Posterior cingulate gyrus (tissue), 11 donors: ENCODE measurements at regions not wholly inside any gene's neighbourhood (a gene's known extent, or its start where the extent isn't known, plus 50 kb on each side); places are given as distances from the start of the nearest gene placed in this dataset.
A peak's percentile ranks its signal among the peaks of the same experiment; 100 is the strongest.

Source experiments
- DNase-seq, 10 donors: peaks; one replicate each; pipeline versions ENCODE4 v3.0.0 to v3.0.0-alpha.2; 2020 to 2021; ENCODE audit warnings: mixed read lengths in 3 of 10
- intact Hi-C: fragments of 100-400 bp; cut with DNase I; formaldehyde crosslinking; loops from one replicate; pipeline ENCODE4 v1.15.1; 2023

DNA sequence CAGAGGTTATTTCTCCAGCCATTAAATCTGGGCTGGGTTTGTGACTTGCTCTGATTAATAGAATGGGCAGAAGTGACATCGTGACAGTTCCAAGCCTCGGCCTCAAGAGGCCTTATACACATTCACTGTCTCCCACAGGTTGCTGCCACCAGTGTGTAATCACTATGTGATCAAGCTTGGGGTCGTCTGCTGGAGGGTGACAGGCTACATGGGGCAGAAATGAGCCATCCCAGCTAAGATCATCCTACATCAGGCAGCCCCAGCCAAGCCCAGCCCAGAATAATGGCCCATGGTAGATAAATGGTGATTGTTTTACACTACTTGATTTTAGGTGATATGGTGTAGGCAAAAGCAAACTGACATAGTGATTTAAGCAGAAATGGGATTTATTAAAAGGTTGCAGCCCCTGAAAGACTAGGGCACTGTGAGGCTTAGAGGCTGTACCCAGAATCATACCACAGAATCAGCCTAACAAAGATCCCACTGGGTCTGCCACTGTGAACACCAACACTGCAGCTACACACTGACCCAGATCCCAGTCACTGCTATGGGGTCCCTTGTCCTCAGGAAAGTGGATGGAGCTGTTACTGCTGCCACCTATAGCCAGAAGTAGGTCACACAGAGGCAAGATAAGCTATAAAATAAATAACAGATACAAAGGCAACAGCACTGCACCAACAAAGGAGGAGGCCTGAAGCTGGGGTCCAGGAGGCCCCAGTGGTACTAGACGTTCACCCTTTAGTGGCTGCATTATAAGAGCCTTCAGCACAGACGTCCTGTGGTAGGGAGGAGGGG is 159.6 kb upstream of the RBPJ start:
- no peak for DNase-seq

GRCh38 chr4:26162101-26162500 is 158.7 kb upstream of the RBPJ start:
- no peak for DNase-seq
- intact Hi-C loops = no loop called here

More for the DNA sequence above, 159.6 kb upstream of the RBPJ start:
- intact Hi-C loops = no loop called here

DNA sequence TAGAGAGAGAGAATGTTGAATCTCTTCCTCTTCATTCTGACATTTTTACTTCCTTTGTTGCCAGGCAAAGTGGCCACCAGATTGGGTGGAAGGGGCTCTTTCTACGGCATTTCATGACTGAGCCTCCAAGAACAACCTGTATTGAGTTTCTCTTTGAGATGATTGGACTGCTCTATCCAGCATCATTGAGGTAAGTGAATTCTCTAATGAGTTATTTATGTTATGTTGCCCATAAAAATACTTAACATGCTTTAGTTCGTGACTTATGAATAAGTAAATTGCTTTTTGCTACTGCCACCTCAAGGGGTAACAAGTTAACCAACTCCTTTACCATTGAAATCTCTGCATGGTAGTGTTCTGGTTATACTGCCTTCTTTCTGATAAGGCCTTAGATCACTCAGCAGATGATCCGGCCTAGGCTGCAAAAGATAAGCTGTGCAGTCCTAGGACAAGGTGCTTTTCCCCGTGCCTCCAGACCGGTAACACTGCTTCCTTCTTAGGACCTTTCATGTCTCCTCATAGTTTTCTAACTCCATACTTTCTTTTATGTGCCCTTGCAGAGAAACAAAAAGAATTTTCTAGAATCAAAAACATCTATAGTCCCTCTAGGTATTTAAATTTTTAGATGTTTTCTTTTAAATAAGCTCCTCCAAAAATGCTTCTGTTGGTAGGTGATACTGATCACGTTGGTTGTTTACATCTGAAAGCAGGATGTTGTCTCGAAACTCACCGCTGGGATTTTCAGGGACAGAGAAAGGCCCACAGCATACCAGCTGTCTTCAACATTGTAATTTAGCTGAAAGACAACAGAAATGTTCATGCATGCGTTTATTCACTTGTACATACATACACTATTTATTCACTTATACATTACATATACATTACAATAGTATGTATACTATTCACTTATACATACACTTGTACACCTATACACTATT is 157.1 kb upstream of the RBPJ start:
- intact Hi-C loops = no loop called here
- DNase-seq = no peak

- intact Hi-C loops = no loop called here
- no peak for DNase-seq
These were observed 149.3 kb upstream of the RBPJ start for GRCh38 chr4:26171501-26171900.

DNA sequence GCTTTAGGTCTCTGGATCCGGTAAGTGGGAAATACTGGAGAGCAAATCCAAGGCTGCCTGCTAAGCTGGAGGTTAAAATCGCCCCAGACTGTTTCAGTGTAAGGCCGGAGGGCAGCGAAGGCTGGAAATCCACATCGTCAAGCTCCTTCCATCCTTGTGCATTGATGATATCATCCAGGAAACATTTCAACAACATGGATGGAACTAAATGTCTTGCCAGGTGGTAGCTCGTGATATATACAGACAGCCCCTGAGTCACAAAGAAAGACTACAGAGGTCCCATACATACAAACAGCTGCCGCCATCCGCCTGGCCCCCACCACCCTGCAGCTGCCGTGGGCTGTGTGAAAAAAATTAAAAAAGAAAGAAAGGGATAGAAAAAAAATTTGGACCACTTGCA is 148.9 kb upstream of the RBPJ start:
- no peak for DNase-seq
- intact Hi-C loops = no loop called here

DNA sequence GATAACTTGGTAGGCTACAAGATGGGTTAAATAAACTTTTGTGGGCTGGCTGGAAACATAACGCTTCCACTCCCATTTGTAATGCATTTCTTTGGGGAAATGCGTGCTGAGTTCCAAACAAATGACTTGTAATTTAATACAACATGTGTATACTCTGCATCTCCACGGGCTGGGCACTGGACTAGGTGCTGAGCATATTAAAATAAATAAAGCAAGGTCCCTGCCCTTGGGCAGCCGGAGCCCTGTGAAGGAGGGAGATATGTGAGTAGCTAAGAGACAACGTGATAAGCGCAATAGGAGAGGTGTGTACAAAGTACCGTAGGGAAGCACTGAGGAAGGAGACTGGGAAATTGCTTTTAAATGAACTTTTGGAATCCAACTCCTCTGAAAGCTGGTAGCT is 147.2 kb upstream of the RBPJ start:
- intact Hi-C loops = no loop called here
- no peak for DNase-seq

GRCh38 chr4:26174027-26174426 is 146.8 kb upstream of the RBPJ start:
- DNase-seq = no peak
- intact Hi-C loops = no loop called here

- intact Hi-C loops = no loop called here
- no peak for DNase-seq
These were observed 145.6 kb upstream of the RBPJ start for GRCh38 chr4:26175006-26175786.

DNA sequence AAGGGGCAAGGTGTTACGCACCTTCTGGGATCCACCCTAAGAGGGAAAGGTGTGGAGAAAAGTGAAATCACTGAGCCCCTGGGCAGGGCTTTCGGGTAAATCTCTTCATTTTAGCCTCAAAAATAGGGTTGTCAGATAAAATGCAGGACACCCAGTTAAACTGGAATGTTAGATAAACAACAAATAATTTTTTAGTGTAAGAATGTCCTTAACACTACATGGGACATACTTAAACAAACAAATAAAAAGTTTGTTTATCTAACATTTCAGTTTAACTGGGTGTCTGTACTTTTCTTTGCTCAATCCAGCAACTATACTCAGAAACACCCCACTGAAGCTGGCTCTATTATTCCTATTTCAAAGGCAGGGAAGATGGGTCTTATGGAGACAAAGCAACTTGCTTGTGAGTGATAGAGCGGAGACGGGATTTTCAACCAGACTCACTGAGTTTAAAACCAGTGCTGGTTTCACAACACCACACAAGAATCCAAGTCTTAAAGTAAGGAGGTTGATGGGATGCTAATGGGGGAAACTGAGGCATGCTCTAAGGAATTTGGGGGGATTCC is 144.8 kb upstream of the RBPJ start:
- intact Hi-C loops = no loop called here
- DNase-seq = no peak

GRCh38 chr4:26176598-26177149 is 144.1 kb upstream of the RBPJ start:
- intact Hi-C loops = no loop called here

DNA sequence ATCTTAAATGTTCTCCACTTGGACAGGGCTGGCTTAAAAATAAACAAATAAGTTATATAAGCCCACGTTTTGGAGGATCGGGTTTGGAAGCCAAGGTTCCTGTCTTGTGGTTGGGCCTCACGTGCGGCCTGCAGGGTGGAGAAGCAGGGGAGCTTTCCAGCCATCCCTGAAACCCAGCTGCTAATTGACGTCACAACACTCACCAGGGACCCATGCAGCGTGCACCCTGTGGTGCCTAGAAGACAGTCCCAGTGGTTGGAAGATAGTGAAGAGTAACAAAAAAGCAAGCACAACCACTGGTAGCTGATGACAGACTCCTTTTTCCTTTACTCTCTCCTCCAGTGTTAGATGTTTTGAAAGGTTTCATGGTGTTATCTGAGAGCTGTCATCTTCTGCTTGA is 142.0 kb upstream of the RBPJ start:
- intact Hi-C loops = no loop called here

More at GRCh38 chr4:26176598-26177149, 144.1 kb upstream of the RBPJ start:
- no peak for DNase-seq

GRCh38 chr4:26179316-26179760 is 141.5 kb upstream of the RBPJ start:
- intact Hi-C loops = no loop called here
- no peak for DNase-seq

More for the DNA sequence above, 142.0 kb upstream of the RBPJ start:
- no peak for DNase-seq

DNA sequence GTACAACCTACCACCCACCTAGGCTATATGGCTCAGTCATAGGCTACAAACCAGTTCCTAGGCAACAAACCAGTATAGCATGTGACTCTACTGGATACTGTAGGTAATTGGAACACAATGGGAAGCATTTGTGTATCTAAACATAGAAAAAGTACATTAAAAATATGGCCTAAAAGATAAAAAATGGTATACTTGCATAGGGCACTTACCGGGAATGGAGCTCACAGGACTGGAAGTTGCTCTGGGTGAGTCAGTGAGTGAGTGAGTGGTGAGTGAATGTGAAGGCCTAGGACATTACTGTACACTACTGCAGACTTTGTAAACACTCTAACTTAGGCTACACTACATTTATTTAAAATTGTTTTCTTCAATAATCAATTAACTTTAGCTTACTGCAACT is 139.2 kb upstream of the RBPJ start:
- DNase-seq = no peak
- intact Hi-C loops = no loop called here

GRCh38 chr4:26183017-26183416 is 137.8 kb upstream of the RBPJ start:
- no peak for DNase-seq
- intact Hi-C loops = no loop called here

DNA sequence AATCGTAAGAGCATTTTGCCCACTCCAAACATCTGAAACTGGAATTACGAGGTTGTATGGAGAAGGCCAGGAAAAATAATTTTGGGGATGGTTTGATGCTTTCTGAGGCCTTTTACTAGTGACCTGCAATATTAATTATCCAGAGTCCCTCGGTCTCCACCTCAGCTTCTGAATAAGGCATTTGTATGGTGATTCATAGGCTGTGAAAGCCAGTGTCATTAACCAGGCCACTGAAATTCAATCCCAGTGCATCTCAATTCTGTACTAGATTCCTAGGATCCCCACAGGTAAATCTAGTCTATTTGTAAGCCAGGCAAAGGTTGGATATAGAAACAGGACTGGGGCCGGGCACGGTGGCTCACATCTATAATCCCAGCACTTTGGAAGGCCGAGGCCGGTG is 135.4 kb upstream of the RBPJ start:
- DNase-seq = no peak
- intact Hi-C loops = no loop called here

DNA sequence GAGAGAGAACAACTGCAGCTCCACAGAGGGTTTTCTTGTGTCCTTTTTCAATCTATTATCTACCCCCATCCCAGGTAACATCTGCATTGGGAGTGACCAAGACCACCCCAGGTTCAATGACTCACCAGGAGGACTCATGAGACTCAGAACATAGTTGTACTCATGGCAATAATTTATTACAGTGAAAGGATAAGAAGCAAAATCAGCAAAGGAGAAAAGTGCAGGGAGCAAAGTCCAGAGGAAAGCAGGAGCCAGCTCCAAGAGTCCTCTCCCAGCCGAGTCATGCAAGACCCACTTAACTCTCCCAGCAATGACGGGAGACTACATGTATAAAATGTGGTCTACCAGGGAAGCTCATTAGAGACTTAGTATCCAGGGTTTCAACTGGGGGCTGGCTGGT is 129.5 kb upstream of the RBPJ start:
- DNase-seq = no peak
- intact Hi-C loops = no loop called here

DNA sequence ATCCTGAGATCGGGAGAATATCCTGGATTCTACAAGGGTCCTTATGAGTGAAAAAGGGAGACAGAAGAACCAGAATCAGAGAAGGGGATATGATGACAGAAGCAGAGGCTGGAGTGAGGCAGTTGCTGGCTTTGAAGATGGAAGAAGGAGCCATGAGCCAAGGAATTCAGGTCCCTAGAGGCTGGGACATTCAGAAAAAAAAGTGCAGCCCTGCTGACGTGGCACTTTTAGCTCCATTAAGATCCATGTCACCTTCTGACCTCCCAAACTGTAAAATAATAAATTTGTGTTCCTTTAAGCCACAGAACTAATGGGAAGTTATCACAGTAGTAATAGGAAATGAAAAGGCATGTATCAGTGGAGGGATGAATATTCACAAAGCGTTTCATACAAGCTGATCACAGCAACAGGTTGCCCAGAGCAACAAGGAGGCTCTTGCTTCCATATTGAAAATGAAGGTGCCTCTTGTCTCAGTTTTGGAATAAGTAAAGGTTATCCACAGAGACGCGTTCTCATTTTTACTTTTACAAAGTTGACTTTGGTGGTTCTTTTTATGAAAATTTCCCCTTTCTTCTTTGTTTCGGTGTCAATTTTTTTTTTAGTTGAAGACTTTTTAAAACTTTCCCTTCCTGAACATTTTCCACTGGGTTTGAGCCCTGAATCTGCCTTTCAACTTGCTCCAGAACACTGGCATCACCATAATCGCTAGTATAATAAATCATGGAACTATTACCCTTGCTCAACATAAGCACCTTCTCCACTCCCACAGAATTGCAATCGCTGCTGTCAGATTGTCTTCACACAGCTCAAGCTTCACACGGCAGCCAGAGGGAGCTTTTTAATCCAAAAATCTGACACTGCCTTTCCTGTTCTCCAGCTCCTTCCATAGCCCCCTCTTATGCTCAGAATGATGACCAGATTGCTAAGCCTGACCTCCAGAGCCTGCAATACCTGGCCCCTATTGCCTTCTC is 127.6 kb upstream of the RBPJ start:
- DNase-seq = peak in 1 of 10 donors; percentile 28
- intact Hi-C loops = no loop called here

DNA sequence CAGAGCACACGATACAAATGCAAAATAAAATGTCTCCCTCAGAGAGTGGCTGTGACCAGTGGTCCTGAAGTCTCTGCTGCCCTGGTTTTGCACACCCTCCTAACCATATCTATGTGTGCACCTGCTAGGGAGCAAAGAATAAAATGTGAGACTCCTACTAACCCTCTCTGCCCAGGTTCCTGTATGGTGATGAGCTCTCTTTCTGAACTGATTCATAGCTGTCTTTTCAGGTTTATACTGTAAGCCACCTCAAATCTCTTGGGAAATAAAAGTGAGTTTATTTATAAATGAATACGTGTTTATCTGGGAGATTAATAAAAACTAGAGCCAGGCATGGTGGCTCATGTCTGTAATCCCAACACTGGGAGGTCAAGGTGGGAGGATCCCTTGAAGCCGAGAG is 126.0 kb upstream of the RBPJ start:
- no peak for DNase-seq

DNA sequence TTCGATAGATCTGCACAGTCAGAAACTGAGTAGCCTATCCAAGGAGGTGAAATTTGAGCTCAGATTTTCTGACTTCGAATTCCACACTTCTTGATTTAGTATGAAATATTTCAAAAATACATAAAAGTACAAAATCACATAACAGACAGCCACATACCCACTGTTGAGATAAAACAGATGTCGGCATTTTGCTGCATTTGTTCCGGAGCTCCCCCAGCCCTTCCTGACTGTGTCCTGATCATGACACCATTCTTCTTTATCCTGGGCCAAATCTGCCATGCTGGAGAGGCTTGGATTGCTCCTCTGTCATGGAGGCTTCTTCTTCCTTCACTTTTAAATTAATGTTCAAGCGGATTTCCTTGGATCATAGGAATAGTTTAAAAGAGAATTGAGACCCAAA is 124.2 kb upstream of the RBPJ start:
- DNase-seq = no peak
- intact Hi-C loops = no loop called here

More for the DNA sequence above, 126.0 kb upstream of the RBPJ start:
- intact Hi-C loops = no loop called here
